IgD-negative memory B cell (primary cell): ENCODE measurements at regions not wholly inside any gene's neighbourhood (a gene's known extent, or its start where the extent isn't known, plus 50 kb on each side); places are given as distances from the start of the nearest gene placed in this dataset.
"Not testable (repeated sequence)": the region's sequence is repeated elsewhere in the genome, so short reads cannot be mapped to it uniquely, and the experiment has no call there.

Experiments used
- H3K27ac Mint-ChIP-seq, 3 donors: one replicate each; pipeline ENCODE4 v1.8.0; 2020 to 2022; ENCODE audit warnings: mild to moderate bottlenecking in 3 of 3, mixed read lengths in 3 of 3, moderate library complexity in 1 of 3
- H3K27me3 Mint-ChIP-seq: one replicate; pipeline ENCODE4 v1.8.0; 2021; ENCODE audit warnings: mixed read lengths
- H3K36me3 Mint-ChIP-seq: one replicate; pipeline ENCODE4 v1.8.0; 2020; ENCODE audit warnings: mild to moderate bottlenecking, mixed read lengths
- H3K4me1 Mint-ChIP-seq, 3 donors: one replicate each; pipeline ENCODE4 v1.8.0; 2020 to 2022; ENCODE audit warnings: mixed read lengths in 3 of 3, mild to moderate bottlenecking in 1 of 3
- H3K4me3 Mint-ChIP-seq, 4 donors: one replicate each; pipeline ENCODE4 v1.8.0; 2020 to 2022; ENCODE audit warnings: mild to moderate bottlenecking in 4 of 4, mixed read lengths in 4 of 4, moderate library complexity in 3 of 4
- H3K9me3 Mint-ChIP-seq, 3 donors: one replicate each; pipeline ENCODE4 v1.8.0; 2020 to 2021; ENCODE audit warnings: mixed read lengths in 3 of 3, mild to moderate bottlenecking in 1 of 3

DNA sequence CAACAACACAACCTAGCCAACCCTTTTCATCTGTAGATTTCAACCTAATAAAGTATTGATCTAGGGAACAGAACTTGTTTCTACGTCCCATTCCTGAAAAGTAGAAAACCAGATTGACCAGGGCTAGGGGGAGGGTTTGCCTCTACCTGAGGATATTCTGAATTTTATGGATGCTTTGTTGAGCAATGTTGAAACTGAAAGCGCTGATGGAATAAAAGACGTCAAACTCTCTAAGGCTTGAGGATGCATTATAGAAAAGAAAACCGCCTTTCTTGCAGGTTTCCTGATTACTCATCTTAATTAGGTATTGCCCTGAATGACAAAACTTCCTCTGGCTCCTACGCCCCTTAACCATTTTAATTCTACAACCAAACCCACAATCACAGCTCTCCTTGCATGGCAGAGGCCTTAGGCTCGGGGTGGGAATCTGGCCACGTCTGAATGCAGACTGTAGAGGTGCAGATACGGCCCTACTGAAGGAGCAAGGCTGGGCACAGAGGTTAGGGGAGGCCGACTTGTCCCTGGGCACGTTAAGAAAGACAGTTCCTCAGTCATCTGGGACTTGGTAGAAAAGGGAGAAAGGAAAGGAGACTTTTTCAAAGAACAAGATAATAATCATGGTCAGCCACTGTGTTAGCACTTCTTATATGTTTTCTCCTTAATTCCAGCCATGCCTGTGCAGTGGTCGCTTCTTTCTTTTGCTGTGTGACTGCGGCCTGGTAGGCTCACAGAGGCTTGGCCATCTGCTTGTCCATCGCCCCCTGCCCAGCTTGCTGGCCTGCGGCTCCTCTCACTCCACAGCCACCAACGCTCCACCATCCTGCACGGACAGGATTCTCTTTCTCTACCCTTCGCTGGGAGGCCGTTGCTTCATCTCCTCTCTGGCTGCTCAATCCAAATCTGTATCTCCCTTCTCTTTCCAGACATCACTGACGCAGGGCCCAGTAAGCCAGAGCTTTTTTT lies 209.5 kb downstream of the VAPA start:
- H3K9me3 Mint-ChIP-seq = peaks cover 0 to 3% (median 2%) of the 10 kb centered on the region in 3 donors
- H3K27ac Mint-ChIP-seq = peak overlapping the region in 1 of 3 donors; percentile 41
- H3K27me3 Mint-ChIP-seq = peaks cover 2% of the 10 kb centered on the region
- H3K36me3 Mint-ChIP-seq = no peaks in the 10 kb centered on the region
- peaks cover 0 to 9% (median 1%) of the 10 kb centered on the region in 3 donors for H3K4me1 Mint-ChIP-seq
- H3K4me3 Mint-ChIP-seq = no peak overlapping the region

DNA sequence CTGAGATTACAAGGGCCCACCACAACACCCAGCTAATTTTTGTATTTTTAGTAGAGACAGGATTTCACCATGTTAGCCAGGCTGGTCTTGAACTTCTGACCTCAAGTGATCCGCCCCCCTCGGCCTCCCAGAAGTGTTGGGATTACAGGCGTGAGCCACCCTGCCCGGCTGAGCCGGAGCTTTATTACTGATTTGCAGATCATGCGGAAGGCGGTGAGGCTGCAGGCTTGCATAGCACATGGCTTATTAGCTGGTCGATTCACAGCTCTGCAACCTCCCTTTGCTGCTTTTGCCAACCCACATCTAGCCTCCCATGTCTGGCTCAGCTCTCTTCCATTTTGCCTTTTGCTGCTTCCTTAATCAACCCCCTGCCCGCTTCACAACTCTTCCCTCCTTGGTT lies 210.3 kb downstream of the VAPA start:
- Mint-ChIP-seq H3K4me1 (peaks cover 0 to 9% (median 1%) of the 10 kb centered on the region in 3 donors), H3K36me3 (no peaks in the 10 kb centered on the region), H3K27me3 (peaks cover 4% of the 10 kb centered on the region), H3K4me3 (no peak overlapping the region), H3K27ac (no peak overlapping the region), H3K9me3 (no peaks in the 10 kb centered on the region)

DNA sequence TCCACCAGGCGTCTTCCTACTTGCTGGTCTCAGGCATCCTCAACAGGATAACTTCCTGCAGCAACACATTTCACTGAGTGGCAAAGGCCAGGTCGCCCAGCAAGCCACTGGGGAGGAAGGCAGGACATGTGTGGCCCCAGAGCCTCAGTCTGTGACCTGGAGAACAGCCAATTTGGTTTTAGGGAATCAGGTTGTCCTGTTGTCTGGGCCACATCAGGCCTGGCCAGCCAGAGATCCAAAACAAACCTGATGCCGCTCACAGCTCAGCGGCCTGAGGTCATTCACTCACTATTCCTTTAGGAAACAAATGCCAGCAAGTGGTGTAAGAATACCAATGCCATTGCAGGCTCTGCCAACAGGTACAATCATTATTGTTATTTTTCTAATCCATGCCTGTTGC lies 210.7 kb downstream of the VAPA start:
- Mint-ChIP-seq H3K27me3 (peaks cover 4% of the 10 kb centered on the region), H3K9me3 (no peaks in the 10 kb centered on the region), H3K27ac (no peak overlapping the region), H3K4me1 (peaks cover 0 to 9% (median 1%) of the 10 kb centered on the region in 3 donors), H3K36me3 (no peaks in the 10 kb centered on the region), H3K4me3 (no peak overlapping the region)

DNA sequence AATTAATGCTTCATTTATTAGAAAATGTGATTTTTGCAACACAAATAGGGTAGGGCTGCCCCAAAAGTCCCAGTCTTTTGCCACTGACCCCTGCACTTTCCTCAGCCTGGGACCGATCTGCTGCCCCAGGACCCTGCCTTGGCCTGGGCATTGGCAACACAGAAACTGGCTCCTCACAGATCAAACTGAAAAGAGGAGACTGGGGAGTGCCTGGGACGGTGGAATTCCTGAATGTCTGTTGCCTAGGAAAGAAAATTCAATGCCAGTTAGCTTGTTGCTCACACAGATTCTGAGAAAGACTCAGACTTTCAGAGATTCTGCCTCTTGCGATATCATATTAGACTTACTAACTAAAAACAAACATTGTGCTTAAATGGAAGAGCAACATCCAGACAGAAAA lies 211.2 kb downstream of the VAPA start:
- H3K27ac Mint-ChIP-seq = no peak overlapping the region
- peaks cover 0 to 8% (median 1%) of the 10 kb centered on the region in 3 donors for H3K4me1 Mint-ChIP-seq
- H3K4me3 Mint-ChIP-seq = no peak overlapping the region
- no peaks in the 10 kb centered on the region for H3K36me3 Mint-ChIP-seq
- H3K27me3 Mint-ChIP-seq = peaks cover 4% of the 10 kb centered on the region
- no peaks in the 10 kb centered on the region for H3K9me3 Mint-ChIP-seq

- H3K36me3 Mint-ChIP-seq = no peaks in the 10 kb centered on the region
- no peak overlapping the region for H3K27ac Mint-ChIP-seq
- peaks cover 19% of the 10 kb centered on the region for H3K27me3 Mint-ChIP-seq
- H3K9me3 Mint-ChIP-seq = no peaks in the 10 kb centered on the region
- H3K4me1 Mint-ChIP-seq = peaks cover 0 to 1% (median 0%) of the 10 kb centered on the region in 3 donors
- H3K4me3 Mint-ChIP-seq = no peak overlapping the region
Measured at GRCh38 chr18:10127729-10128128, 213.9 kb downstream of the VAPA start.

- H3K4me1 Mint-ChIP-seq = no peaks in the 10 kb centered on the region
- H3K9me3 Mint-ChIP-seq = no peaks in the 10 kb centered on the region
Measured at GRCh38 chr18:10128921-10129501, 215.2 kb downstream of the VAPA start.

GRCh38 chr18:10130606-10131005 lies 216.8 kb downstream of the VAPA start:
- H3K27me3 Mint-ChIP-seq = peaks cover 22% of the 10 kb centered on the region
- H3K36me3 Mint-ChIP-seq = no peaks in the 10 kb centered on the region
- no peak overlapping the region for H3K27ac Mint-ChIP-seq
- no peak overlapping the region for H3K4me3 Mint-ChIP-seq
- no peaks in the 10 kb centered on the region for H3K4me1 Mint-ChIP-seq
- H3K9me3 Mint-ChIP-seq = no peaks in the 10 kb centered on the region

More at GRCh38 chr18:10128921-10129501, 215.2 kb downstream of the VAPA start:
- peaks cover 22% of the 10 kb centered on the region for H3K27me3 Mint-ChIP-seq
- no peak overlapping the region for H3K27ac Mint-ChIP-seq
- no peaks in the 10 kb centered on the region for H3K36me3 Mint-ChIP-seq
- no peak overlapping the region for H3K4me3 Mint-ChIP-seq

DNA sequence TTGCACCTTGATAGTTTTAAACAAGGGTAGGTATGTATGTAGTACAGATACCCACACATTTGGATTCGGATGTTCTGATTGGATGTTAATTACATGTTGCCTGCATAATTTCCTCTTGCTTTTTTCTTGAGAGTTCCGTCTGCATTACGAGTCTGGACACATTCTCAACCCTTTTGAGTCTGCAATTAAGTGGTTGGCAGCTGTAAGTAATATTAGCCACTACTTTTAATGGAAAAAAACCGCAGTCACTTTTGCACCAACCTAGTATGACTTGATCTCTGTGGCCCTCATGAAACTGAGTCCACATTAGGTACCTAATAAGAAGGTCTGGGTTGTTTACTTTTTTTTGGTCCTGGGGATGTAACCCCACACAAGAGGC lies 217.3 kb downstream of the VAPA start:
- no peak overlapping the region for H3K27ac Mint-ChIP-seq
- H3K4me1 Mint-ChIP-seq = no peaks in the 10 kb centered on the region
- H3K27me3 Mint-ChIP-seq = peaks cover 22% of the 10 kb centered on the region
- no peak overlapping the region for H3K4me3 Mint-ChIP-seq
- H3K36me3 Mint-ChIP-seq = no peaks in the 10 kb centered on the region
- peaks cover 0 to 2% (median 0%) of the 10 kb centered on the region in 3 donors for H3K9me3 Mint-ChIP-seq

DNA sequence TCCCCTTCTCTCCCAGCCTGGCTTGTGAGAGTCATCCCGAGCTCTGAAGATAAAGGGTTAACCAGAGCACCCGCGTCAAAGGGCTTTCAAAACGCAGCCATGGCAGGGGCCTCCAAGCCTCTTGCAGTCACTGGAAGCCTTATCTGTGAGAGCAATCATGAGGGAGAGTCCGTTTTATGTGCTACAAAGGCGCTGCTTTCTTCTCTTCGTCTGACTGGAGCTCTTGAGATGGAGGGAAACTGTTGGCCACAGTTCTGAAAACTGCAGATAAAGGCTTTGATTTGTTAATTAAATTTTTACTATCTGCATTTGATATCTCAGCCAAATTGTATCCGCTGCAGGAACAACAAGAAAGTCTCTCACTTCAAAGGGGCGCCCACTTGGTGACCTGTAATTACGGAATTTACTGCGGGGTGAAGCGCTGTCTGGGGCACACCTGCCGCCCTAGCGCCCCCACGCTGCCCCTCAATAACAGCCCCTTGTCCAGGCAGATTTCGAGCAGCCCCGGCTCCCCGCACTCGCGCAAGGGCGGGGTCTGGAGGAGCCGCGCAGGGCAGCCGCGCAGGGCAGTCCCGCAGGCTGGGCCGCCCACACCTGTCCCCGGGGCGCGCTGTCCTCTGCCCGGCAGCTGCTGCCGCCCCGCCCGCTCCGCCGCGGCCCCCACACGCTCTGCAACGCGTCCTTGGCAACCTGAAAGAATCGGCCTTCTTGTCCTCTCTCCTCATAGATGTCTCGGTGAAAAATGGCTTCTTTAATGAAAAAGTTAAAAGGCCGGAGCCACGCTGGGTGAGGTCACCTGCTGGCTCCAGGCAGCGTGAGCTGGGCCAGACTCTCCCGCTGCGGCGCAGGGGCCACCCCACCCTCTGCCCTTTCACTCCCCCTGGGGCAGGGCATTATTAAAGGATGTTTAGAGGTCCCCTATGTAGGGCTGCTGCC lies 217.9 kb downstream of the VAPA start:
- H3K36me3 Mint-ChIP-seq = no peaks in the 10 kb centered on the region
- H3K9me3 Mint-ChIP-seq = peaks cover 0 to 2% (median 0%) of the 10 kb centered on the region in 3 donors
- no peak overlapping the region for H3K27ac Mint-ChIP-seq
- H3K4me1 Mint-ChIP-seq = no peaks in the 10 kb centered on the region
- H3K4me3 Mint-ChIP-seq = peak overlapping the region in 1 of 4 donors; percentile 22
- peaks cover 22% of the 10 kb centered on the region for H3K27me3 Mint-ChIP-seq

GRCh38 chr18:10133516-10133915 lies 219.7 kb downstream of the VAPA start:
- Mint-ChIP-seq H3K27me3 (peaks cover 19% of the 10 kb centered on the region), H3K4me1 (peaks cover 0 to 1% (median 0%) of the 10 kb centered on the region in 3 donors), H3K27ac (no peak overlapping the region), H3K4me3 (no peak overlapping the region), H3K36me3 (no peaks in the 10 kb centered on the region), H3K9me3 (peaks cover 0 to 3% (median 2%) of the 10 kb centered on the region in 3 donors)

GRCh38 chr18:10134204-10134603 lies 220.4 kb downstream of the VAPA start:
- Mint-ChIP-seq H3K36me3 (no peaks in the 10 kb centered on the region), H3K9me3 (peaks cover 0 to 3% (median 2%) of the 10 kb centered on the region in 3 donors), H3K4me1 (peaks cover 0 to 1% (median 0%) of the 10 kb centered on the region in 3 donors), H3K4me3 (peak overlapping the region in 1 of 4 donors; percentile 55), H3K27me3 (peaks cover 19% of the 10 kb centered on the region), H3K27ac (peak overlapping the region in 1 of 3 donors; percentile 82)

- Mint-ChIP-seq H3K27ac (peak overlapping the region in 1 of 3 donors; percentile 82), H3K27me3 (peaks cover 19% of the 10 kb centered on the region)
- not testable (repeated sequence) for H3K4me1 Mint-ChIP-seq, H3K36me3 Mint-ChIP-seq, H3K4me3 Mint-ChIP-seq, H3K9me3 Mint-ChIP-seq
Measured at GRCh38 chr18:10134749-10135148, 220.9 kb downstream of the VAPA start.

DNA sequence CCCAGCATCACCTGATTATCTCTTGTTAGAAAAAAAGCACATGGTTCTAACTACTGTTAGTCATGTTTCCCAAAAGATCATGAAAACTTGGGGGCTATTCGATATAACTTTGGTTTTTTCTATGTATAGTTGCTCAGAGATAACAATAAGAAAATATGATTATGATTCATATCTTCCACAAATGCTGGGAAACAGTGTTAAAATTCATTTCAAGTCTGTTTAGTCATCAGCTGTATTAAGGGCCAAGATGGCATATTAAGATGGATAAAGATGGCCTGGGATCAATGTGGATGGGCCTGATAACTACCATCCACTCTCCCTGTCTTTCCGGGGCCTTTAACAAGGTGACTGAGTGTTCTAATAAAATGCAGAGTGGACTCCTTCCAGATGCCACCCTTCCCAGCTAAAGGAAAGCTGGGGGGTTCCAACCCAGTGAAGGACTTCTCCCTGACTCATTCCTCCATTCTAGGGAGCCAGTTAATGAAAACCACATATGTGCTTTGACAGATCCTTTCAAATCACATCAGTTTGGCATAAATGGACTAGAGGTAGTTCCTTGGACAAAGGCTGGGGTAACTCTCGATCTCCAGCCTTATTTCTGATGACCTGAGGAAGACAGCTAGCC lies 221.6 kb downstream of the VAPA start:
- H3K4me1 Mint-ChIP-seq = peaks cover 0 to 1% (median 0%) of the 10 kb centered on the region in 3 donors
- H3K27me3 Mint-ChIP-seq = peaks cover 16% of the 10 kb centered on the region
- H3K4me3 Mint-ChIP-seq = no peak overlapping the region
- H3K9me3 Mint-ChIP-seq = peaks cover 0 to 3% (median 2%) of the 10 kb centered on the region in 3 donors
- H3K27ac Mint-ChIP-seq = no peak overlapping the region
- H3K36me3 Mint-ChIP-seq = no peaks in the 10 kb centered on the region

DNA sequence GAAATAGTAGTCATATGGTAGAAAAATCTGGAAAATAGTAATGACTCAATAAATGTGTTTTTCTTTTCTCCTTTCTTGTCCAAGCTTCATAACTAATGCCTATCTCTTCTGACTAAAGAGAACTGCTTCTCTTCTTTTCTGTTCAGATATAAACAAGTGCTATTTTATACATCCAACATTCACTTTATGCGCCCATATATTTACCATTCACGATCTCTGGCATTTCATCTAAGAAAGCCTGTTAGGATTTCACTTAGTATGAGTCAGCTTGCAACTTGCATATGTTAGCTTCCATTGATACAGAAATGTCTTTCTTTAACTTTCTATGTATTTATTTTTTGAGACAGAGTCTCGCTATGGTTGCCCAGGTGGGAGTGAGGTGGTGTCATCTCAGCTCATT lies 224.9 kb downstream of the VAPA start:
- no peaks in the 10 kb centered on the region for H3K27me3 Mint-ChIP-seq
- peaks cover 0 to 3% (median 0%) of the 10 kb centered on the region in 3 donors for H3K4me1 Mint-ChIP-seq
- H3K27ac Mint-ChIP-seq = no peak overlapping the region
- H3K36me3 Mint-ChIP-seq = no peaks in the 10 kb centered on the region
- peaks cover 0 to 3% (median 2%) of the 10 kb centered on the region in 3 donors for H3K9me3 Mint-ChIP-seq
- H3K4me3 Mint-ChIP-seq = no peak overlapping the region
